ENCODE measurements at regions not wholly inside any gene's neighbourhood (a gene's known extent, or its start where the extent isn't known, plus 50 kb on each side); places are given as distances from the start of the nearest gene placed in this dataset.

- Mint-ChIP-seq H3K36me3 (no peaks in the 10 kb centered on the region), H3K4me3 (no peak overlapping the region), H3K9me3 (peaks cover 16% of the 10 kb centered on the region), H3K4me1 (no peaks in the 10 kb centered on the region), H3K27me3 (ENCODE audit: low read depth) (no peaks in the 10 kb centered on the region), H3K27ac (no peak overlapping the region)
- no peak for DNase-seq (ENCODE audit: low spot score in 2 of 2, unreplicated experiment in 2 of 2)
- TF ChIP-seq CTCF (IDR thresholded peaks at IDR 0.05; ENCODE audit: unreplicated experiment) = no peak
Observed at GRCh38 chr2:9703085-9703678, 72.4 kb upstream of the YWHAQ start.

DNA sequence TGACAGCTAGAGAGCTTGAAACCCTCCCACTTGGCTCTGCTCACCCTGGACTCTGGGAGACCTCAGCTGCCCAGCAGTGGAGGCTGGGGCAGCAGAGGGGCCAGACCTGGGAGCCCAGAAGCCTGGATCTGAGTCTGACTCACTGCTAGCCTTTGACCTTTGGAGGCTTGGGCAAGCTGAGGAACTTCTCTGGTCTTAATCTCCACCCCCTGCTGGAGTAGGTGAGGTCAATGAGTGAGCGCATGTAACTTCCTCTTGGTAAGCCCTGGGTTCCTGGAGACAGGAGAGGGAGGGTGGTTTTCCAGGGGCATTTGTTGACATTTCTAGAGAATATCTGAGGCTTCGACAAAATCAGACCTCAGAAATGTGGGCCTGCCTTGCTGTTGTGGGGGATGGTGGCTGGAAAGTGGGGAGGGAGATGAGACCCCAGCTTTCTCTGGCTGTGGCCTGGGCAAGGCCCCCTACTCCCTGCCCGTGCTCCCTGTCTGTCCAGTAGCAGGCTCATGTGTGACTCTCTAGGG lies 73.0 kb upstream of the YWHAQ start:
- no peak overlapping the region for H3K4me3 Mint-ChIP-seq
- no peaks in the 10 kb centered on the region for H3K36me3 Mint-ChIP-seq
- no peaks in the 10 kb centered on the region for H3K4me1 Mint-ChIP-seq
- H3K27ac Mint-ChIP-seq = no peak overlapping the region
- H3K9me3 Mint-ChIP-seq = peaks cover 16% of the 10 kb centered on the region
- DNase-seq (ENCODE audit: low spot score in 2 of 2, unreplicated experiment in 2 of 2) = no peak
- no peaks in the 10 kb centered on the region for H3K27me3 Mint-ChIP-seq (ENCODE audit: low read depth)
- TF ChIP-seq CTCF (IDR thresholded peaks at IDR 0.05; ENCODE audit: unreplicated experiment) = no peak

GRCh38 chr2:9704600-9704999 lies 73.8 kb upstream of the YWHAQ start:
- H3K9me3 Mint-ChIP-seq = peaks cover 16% of the 10 kb centered on the region
- H3K36me3 Mint-ChIP-seq = no peaks in the 10 kb centered on the region
- peak overlapping the region; percentile 44 for H3K27ac Mint-ChIP-seq
- no peak for TF ChIP-seq CTCF (IDR thresholded peaks at IDR 0.05; ENCODE audit: unreplicated experiment)
- H3K4me3 Mint-ChIP-seq = no peak overlapping the region
- H3K27me3 Mint-ChIP-seq (ENCODE audit: low read depth) = no peaks in the 10 kb centered on the region
- no peaks in the 10 kb centered on the region for H3K4me1 Mint-ChIP-seq
- no peak for DNase-seq (ENCODE audit: low spot score in 2 of 2, unreplicated experiment in 2 of 2)

DNA sequence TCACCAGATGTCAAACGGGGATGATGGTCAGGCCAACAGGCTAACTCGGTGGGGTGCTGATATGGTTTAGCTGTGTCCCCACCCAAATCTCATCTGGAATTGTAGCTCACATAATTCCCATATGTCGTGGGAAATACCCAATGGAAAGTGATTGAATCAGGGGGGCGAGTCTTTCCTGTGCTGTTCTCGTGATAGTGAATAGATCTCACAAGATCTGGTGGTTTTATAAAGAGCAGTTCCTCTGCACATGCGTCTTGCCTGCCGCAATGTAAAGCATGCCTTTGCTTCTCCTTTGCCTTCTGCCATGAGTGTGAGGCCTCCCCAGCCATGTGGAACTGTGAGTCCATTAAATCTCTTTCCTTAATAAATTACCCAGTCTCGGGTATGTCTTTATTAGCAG lies 74.4 kb upstream of the YWHAQ start:
- Mint-ChIP-seq H3K27me3 (ENCODE audit: low read depth) (no peaks in the 10 kb centered on the region), H3K4me3 (no peak overlapping the region), H3K4me1 (no peaks in the 10 kb centered on the region), H3K36me3 (no peaks in the 10 kb centered on the region), H3K9me3 (peaks cover 16% of the 10 kb centered on the region), H3K27ac (no peak overlapping the region)
- no peak for DNase-seq (ENCODE audit: low spot score in 2 of 2, unreplicated experiment in 2 of 2)
- TF ChIP-seq CTCF (IDR thresholded peaks at IDR 0.05; ENCODE audit: unreplicated experiment) = no peak

DNA sequence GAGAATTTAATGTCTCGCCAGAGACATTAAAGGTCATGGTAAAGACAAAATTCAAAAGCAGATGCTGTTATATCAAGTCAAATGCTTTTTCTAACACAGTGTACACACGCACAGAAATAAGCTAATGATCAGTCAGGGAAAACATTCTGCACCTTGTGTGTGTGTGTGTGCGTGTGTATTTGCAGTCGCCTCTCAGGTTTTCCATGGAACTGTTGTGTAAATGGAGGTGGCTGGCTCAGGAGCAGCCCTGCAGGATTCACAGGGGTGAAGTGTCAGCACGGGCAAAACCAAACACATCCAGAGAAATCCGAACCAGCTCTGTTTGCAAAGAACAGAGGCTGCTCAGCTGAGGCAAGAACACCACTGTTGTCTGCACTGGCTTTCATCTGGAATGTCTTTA lies 76.2 kb upstream of the YWHAQ start:
- Mint-ChIP-seq H3K4me3 (no peak overlapping the region), H3K36me3 (no peaks in the 10 kb centered on the region), H3K4me1 (no peaks in the 10 kb centered on the region), H3K9me3 (peaks cover 6% of the 10 kb centered on the region), H3K27me3 (ENCODE audit: low read depth) (peaks cover 6% of the 10 kb centered on the region), H3K27ac (no peak overlapping the region)
- TF ChIP-seq CTCF (IDR thresholded peaks at IDR 0.05; ENCODE audit: unreplicated experiment) = no peak
- DNase-seq (ENCODE audit: low spot score in 2 of 2, unreplicated experiment in 2 of 2) = no peak
